ENCODE measurements at regions not wholly inside any gene's neighbourhood (a gene's known extent, or its start where the extent isn't known, plus 50 kb on each side); places are given as distances from the start of the nearest gene placed in this dataset.

- FAIRE-seq: no peak
Measured at GRCh38 chr3:102161384-102162006, 273.3 kb upstream of the ZPLD1 start.

DNA sequence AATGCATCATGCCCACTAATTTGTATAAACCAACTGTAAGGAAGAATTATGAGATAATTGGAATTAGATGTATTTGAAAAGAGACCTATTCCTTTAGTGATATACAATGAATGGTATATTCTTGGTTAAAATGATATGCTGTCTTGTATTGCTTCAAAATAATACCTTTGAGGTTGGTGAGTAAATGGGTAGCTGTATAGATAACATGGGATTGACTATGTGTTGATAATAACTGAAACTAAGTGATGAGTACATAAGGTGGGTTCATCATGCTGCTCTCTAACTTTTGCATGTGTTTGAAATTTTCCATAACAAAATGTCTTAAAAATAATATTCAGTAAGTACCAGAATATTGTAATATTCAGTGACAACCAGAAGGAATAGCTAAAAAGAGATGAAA, 272.6 kb upstream of the ZPLD1 start:
- no peak for FAIRE-seq

DNA sequence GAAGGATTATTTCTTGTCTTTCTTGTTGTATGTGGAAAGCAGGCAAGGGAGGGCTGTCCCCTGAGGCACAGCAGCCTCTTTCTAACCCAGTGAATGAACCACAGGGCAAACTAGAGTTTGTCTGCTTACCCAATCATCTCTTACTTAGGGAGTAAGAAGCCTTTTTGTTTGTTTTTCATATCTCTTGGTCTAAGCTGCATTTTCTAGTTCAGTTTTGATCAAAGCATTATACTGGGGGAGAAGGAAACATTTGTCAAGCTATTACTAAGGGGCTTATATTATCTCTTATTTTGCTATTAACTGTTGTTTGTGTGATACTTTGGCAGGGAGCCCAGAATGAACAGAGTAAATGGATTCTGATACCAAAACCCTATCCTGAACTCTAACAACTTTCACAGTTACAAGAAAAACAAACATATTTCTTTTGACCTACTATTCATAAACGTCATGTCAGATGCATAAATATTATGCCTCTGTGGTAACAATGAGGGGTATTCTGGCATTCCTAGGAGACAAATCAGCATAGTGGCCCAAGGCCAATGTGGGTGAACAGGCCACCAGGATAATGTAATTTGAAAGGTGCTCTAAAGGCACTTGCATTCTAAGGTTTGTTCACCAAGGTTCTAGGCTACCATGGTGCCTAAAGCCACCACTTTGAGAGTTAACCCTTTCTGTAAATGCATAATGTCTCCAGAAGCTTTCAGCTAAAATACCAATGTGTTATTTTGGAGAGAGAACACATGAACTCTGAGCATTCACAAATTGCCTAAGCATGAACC, 271.6 kb upstream of the ZPLD1 start:
- FAIRE-seq: peak; percentile 99

- no peak for FAIRE-seq
Measured at GRCh38 chr3:102163818-102164154, 271.0 kb upstream of the ZPLD1 start.

DNA sequence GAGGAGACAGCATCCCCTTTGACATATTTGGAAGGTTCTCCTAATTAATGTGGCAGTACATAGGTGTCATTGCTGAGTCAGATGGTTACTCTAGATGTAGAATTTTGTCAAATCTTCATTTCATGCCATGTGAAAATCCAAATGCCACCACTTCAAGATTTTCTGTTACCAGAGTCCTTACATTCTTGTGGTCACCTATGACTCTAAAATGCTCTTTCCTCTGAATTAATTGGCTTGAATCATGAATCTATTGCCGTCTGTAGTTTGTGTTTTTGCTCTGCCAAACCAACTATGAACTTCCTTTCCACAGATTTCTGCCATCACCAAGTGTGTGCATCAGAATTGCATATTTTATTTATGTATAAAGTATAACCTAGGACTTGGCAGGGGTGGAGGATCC, 269.4 kb upstream of the ZPLD1 start:
- FAIRE-seq: no peak

- FAIRE-seq: no peak
Measured at GRCh38 chr3:102169915-102170479, 264.8 kb upstream of the ZPLD1 start.

GRCh38 chr3:102170545-102170944, 264.3 kb upstream of the ZPLD1 start:
- FAIRE-seq: no peak

DNA sequence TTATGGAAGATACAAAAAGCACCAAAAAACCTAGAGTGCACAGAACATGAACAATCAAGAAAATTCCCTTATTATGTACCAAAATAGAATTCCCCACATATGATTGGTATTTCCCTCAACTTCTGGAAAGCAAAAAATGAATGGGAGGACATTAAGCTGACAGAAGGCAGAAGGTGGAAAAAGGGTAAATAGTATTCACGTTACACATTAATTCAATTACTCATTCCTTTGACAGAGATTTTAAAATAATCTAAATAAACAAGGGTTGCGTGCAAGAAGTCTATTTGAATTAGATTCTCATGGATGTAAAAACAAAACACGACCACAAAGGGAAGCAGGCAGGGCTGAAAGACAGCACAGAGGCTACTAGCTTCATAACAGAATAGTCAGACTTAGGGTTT, 260.5 kb upstream of the ZPLD1 start:
- no peak for FAIRE-seq

GRCh38 chr3:102174832-102175374, 259.9 kb upstream of the ZPLD1 start:
- no peak for FAIRE-seq

DNA sequence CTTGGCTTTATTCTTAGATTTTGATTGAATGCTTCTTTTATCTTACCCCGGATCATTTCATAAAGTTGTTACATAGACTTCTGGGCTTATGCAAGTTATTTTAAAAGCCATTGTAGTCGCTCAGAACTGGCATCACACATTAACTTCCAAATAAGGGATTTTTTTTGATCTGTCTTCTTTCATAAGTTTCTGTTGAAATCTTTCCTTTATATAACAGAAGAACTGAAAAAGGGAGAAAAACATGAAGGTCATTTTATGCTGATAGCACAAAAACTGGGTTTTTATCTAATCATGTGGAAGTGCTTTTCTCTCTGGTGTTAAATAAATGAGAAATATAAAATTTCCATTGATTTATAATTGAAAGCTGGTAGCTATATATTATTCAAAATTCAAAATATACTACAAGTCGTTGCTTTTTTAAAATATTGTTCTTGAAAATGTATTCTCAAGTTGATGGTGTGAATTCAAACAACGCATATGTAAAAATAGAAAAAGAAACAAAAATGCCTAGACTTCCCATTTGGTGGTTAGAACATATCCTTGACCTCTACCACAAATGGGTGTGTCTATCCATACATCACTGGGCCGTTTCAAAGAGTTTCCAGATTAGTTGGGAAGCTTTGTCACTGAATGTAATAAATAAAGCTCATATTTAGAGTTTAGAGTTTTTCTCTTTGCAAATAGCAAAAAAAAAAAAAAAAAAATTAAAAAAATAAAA, 258.3 kb upstream of the ZPLD1 start:
- FAIRE-seq: no peak

- no peak for FAIRE-seq
Measured at GRCh38 chr3:102177075-102177755, 257.6 kb upstream of the ZPLD1 start.

GRCh38 chr3:102178817-102179216, 256.0 kb upstream of the ZPLD1 start:
- no peak for FAIRE-seq

DNA sequence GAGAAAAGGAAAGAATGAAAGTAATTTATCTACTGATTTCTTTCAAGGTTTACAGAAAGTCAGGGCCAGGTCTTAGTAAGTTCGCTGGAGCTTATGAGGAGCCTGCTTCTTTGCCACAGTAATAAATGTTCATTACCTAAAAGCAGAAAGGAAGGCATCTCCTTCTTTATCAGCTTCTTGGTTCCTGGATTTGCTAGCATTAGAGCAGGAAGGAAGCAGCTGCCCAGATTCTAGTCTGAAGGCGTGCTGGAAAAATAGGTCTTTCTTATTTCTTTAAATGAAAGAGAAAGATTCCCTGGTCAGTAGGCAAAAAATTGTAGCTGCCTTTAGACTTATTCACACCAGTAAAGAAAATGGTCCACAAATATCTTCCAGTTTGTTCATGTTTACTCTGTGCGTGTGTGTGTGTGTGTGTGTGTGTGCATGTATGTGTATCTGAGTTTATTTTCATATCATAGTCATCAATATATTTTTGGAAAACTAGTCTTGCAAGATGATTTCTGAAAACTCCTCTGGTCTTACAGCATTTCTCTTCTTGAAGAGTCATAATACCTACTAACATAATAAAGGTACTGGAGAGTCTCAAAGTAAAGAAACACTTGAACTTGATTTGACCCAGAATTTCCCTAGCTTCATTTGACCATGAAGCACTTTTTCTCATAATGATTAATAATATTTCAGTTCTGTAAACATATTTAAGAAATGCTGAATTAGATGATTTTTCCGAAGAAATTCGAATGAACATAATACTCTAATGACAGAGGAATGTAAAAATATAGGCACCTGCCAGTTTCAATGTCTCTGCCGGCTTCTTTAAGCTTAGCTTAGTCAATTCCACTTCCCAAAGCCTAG, 255.3 kb upstream of the ZPLD1 start:
- FAIRE-seq: peak; percentile 61

GRCh38 chr3:102180280-102180931, 254.4 kb upstream of the ZPLD1 start:
- peak; percentile 54 for FAIRE-seq

GRCh38 chr3:102181175-102181920, 253.5 kb upstream of the ZPLD1 start:
- no peak for FAIRE-seq

- FAIRE-seq: no peak
Measured at GRCh38 chr3:102182162-102182561, 252.7 kb upstream of the ZPLD1 start.

- FAIRE-seq: no peak
Measured at GRCh38 chr3:102183186-102183585, 251.6 kb upstream of the ZPLD1 start.

- FAIRE-seq: no peak
Measured at GRCh38 chr3:102183623-102184022, 251.2 kb upstream of the ZPLD1 start.

GRCh38 chr3:102189541-102189940, 245.3 kb upstream of the ZPLD1 start:
- FAIRE-seq: no peak

DNA sequence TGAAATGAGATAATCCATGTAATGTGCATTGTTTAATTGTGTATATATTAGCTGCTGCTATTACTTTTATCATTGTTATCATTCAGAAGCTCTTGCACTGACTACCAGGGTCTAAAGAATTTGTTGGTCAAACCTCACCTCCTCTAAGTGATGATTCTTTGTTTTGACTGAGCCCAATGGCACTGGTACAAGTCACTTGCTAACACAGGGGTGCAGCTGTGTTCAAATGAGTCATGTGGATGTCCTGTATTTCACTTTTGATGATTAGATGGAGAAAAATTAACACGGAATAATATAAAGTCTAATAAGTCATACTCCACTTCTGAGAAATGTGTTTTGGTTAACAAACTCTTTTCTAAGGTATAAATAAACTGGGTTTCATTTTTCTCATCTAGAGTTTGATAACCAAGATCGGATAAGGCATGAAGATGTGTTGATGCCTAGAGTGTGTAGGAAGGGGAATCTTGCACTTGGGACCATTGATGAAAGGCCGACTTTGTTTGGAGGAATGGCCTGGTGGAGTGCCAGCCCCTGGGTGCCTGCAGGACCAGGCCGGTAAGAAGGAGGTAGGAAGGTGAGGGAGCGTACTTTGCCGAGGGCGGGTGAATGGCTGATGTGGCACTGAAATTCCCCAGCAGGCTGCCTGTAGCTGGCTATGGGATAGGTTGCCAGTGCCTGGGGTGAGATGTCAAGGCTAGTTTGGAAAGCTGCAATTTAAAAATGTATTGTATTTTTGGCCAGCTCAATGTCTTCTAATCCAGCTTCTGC, 244.7 kb upstream of the ZPLD1 start:
- no peak for FAIRE-seq

Measured in endometrium (tissue), 2 donors.